ENCODE measurements at regions not wholly inside any gene's neighbourhood (a gene's known extent, or its start where the extent isn't known, plus 50 kb on each side); places are given as distances from the start of the nearest gene placed in this dataset.
A peak's percentile ranks its signal among the peaks of the same experiment; 100 is the strongest.
"Not testable (repeated sequence)": the region's sequence is repeated elsewhere in the genome, so short reads cannot be mapped to it uniquely, and the experiment has no call there.

GRCh38 chr4:57173136-57173535 is 63.0 kb upstream of the IGFBP7 start:
- not testable (repeated sequence) for H3K27ac ChIP-seq (ENCODE audit: low read depth); H2AFZ ChIP-seq; H3K36me3 ChIP-seq (ENCODE audit: insufficient read depth); H3K27me3 Mint-ChIP-seq (ENCODE audit: insufficient read depth, low read depth, poor library complexity); H3K4me3 Mint-ChIP-seq; ATAC-seq; H3K27ac Mint-ChIP-seq; H3F3A ChIP-seq (replicated peaks; ENCODE audit: low read depth); H3K4me1 Mint-ChIP-seq; DNase-seq (ENCODE audit: low spot score); H3K4me1 ChIP-seq (ENCODE audit: insufficient read depth); H3K79me2 ChIP-seq (replicated peaks; ENCODE audit: insufficient read depth); H4K20me1 ChIP-seq (replicated peaks; ENCODE audit: insufficient read depth); H3K4me3 ChIP-seq; H3K4me2 ChIP-seq; H3K9me2 ChIP-seq (ENCODE audit: insufficient read depth); H3K27me3 ChIP-seq (ENCODE audit: insufficient read depth)
- Mint-ChIP-seq H3K36me3 (ENCODE audit: low read depth) (peaks cover 18% of the 10 kb centered on the region), H3K9me3 (peaks cover 28% of the 10 kb centered on the region)

GRCh38 chr4:57172065-57172464 is 61.9 kb upstream of the IGFBP7 start:
- H3K9me3 Mint-ChIP-seq = peaks cover 28% of the 10 kb centered on the region
- H3K4me3 ChIP-seq = no peak overlapping the region
- H3K79me2 ChIP-seq (replicated peaks; ENCODE audit: insufficient read depth) = no peaks in the 10 kb centered on the region
- H3K36me3 ChIP-seq (ENCODE audit: insufficient read depth) = no peaks in the 10 kb centered on the region
- peaks cover 9% of the 10 kb centered on the region for H3K4me1 Mint-ChIP-seq
- H3K27me3 ChIP-seq (ENCODE audit: insufficient read depth) = no peaks in the 10 kb centered on the region
- no peak for ATAC-seq
- H3K9me2 ChIP-seq (ENCODE audit: insufficient read depth) = peaks cover 5% of the 10 kb centered on the region; the same call in 1 of the 2 replicates
- no peak overlapping the region for H2AFZ ChIP-seq
- H3K36me3 Mint-ChIP-seq (ENCODE audit: low read depth) = peaks cover 18% of the 10 kb centered on the region
- H4K20me1 ChIP-seq (replicated peaks; ENCODE audit: insufficient read depth) = no peaks in the 10 kb centered on the region
- no peak overlapping the region for H3K27ac Mint-ChIP-seq
- no peaks in the 10 kb centered on the region for H3F3A ChIP-seq (replicated peaks; ENCODE audit: low read depth)
- no peak for DNase-seq (ENCODE audit: low spot score)
- TF ChIP-seq NANOG (IDR thresholded peaks at IDR 0.05; ENCODE audit: borderline replicate concordance) (no peak), ZNF114 (CRISPR knock-in tag; IDR thresholded peaks at IDR 0.05) (no peak), JUNB (IDR thresholded peaks at IDR 0.05; ENCODE audit: unreplicated experiment) (no peak), EZH2phosphoT487 (IDR thresholded peaks at IDR 0.05; ENCODE audit: unreplicated experiment) (no peak)
- H3K4me1 ChIP-seq (ENCODE audit: insufficient read depth) = peaks cover 8% of the 10 kb centered on the region; the same call in 1 of the 2 replicates
- H3K27me3 Mint-ChIP-seq (ENCODE audit: insufficient read depth, low read depth, poor library complexity) = peaks cover 12% of the 10 kb centered on the region
- H3K4me3 Mint-ChIP-seq = no peak overlapping the region
- H3K27ac ChIP-seq (ENCODE audit: low read depth) = no peak overlapping the region
- H3K4me2 ChIP-seq = no peak overlapping the region

GRCh38 chr4:57168982-57169381 is 58.8 kb upstream of the IGFBP7 start:
- peaks cover 5% of the 10 kb centered on the region; the same call in 1 of the 2 replicates for H3K9me2 ChIP-seq (ENCODE audit: insufficient read depth)
- peak overlapping the region; percentile 35; the same call in 1 of the 2 replicates for H3K4me2 ChIP-seq
- TF ChIP-seq, protein P1, sequence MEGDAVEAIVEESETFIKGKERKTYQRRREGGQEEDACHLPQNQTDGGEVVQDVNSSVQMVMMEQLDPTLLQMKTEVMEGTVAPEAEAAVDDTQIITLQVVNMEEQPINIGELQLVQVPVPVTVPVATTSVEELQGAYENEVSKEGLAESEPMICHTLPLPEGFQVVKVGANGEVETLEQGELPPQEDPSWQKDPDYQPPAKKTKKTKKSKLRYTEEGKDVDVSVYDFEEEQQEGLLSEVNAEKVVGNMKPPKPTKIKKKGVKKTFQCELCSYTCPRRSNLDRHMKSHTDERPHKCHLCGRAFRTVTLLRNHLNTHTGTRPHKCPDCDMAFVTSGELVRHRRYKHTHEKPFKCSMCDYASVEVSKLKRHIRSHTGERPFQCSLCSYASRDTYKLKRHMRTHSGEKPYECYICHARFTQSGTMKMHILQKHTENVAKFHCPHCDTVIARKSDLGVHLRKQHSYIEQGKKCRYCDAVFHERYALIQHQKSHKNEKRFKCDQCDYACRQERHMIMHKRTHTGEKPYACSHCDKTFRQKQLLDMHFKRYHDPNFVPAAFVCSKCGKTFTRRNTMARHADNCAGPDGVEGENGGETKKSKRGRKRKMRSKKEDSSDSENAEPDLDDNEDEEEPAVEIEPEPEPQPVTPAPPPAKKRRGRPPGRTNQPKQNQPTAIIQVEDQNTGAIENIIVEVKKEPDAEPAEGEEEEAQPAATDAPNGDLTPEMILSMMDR (conservative IDR thresholded peaks at IDR 0.05; ENCODE audit: low read depth in 2 of 2) = no peak
- TF ChIP-seq EZH2phosphoT487 (IDR thresholded peaks at IDR 0.05; ENCODE audit: unreplicated experiment) (no peak), REST (IDR thresholded peaks at IDR 0.05; ENCODE audit: unreplicated experiment) (no peak), JUNB (IDR thresholded peaks at IDR 0.05; ENCODE audit: unreplicated experiment) (no peak), EZH2 (IDR thresholded peaks at IDR 0.05; ENCODE audit: low read depth, unreplicated experiment) (no peak), CREB1 (CRISPR knock-in tag; IDR thresholded peaks at IDR 0.05; ENCODE audit: low read depth) (no peak), ZNF114 (CRISPR knock-in tag; IDR thresholded peaks at IDR 0.05) (no peak), POLR2AphosphoS5 (IDR thresholded peaks at IDR 0.05; ENCODE audit: low read depth) (no peak), ETS1 (IDR thresholded peaks at IDR 0.05) (no peak), ZNF331 (CRISPR knock-in tag; IDR thresholded peaks at IDR 0.05; ENCODE audit: low read depth) (no peak), STAT1 (IDR thresholded peaks at IDR 0.05; ENCODE audit: unreplicated experiment) (no peak), NANOG (IDR thresholded peaks at IDR 0.05; ENCODE audit: borderline replicate concordance) (no peak)

More at GRCh38 chr4:57168982-57169381, 58.8 kb upstream of the IGFBP7 start:
- peaks cover 20% of the 10 kb centered on the region for H3K27me3 Mint-ChIP-seq (ENCODE audit: insufficient read depth, low read depth, poor library complexity)
- H2AFZ ChIP-seq = peak overlapping the region; percentile 74
- H4K20me1 ChIP-seq (replicated peaks; ENCODE audit: insufficient read depth) = no peaks in the 10 kb centered on the region
- H3K4me1 ChIP-seq (ENCODE audit: insufficient read depth) = peaks cover 14% of the 10 kb centered on the region
- H3K4me3 Mint-ChIP-seq = no peak overlapping the region
- H3K27me3 ChIP-seq (ENCODE audit: insufficient read depth) = peaks cover 10% of the 10 kb centered on the region
- DNase-seq (ENCODE audit: low spot score) (no peak), ATAC-seq (no peak)
- H3K4me1 Mint-ChIP-seq = peaks cover 15% of the 10 kb centered on the region
- no peaks in the 10 kb centered on the region for H3F3A ChIP-seq (replicated peaks; ENCODE audit: low read depth)
- peaks cover 21% of the 10 kb centered on the region for H3K9me3 Mint-ChIP-seq
- no peaks in the 10 kb centered on the region for H3K79me2 ChIP-seq (replicated peaks; ENCODE audit: insufficient read depth)
- H3K27ac Mint-ChIP-seq = 0 out of 2 replicates have a peak overlapping the region, but pooled peaks have one; percentile 59
- no peak overlapping the region for H3K27ac ChIP-seq (ENCODE audit: low read depth)
- no peaks in the 10 kb centered on the region for H3K36me3 ChIP-seq (ENCODE audit: insufficient read depth)
- peaks cover 13% of the 10 kb centered on the region for H3K36me3 Mint-ChIP-seq (ENCODE audit: low read depth)
- H3K4me3 ChIP-seq = no peak overlapping the region

All from GM23338 (cell line).